PC-3 (cell line): ENCODE measurements at regions not wholly inside any gene's neighbourhood (a gene's known extent, or its start where the extent isn't known, plus 50 kb on each side); places are given as distances from the start of the nearest gene placed in this dataset.

Source experiments
- CTCF ChIP-seq: fragments of 300-600 bp; sonication (generic); conservative IDR thresholded peaks from 2 replicates; pipeline ENCODE4 v1.5.1; 2017; ENCODE audit warnings: antibody characterized with exemption, low read depth, mild to moderate bottlenecking, low read length
- EZH2 ChIP-seq: fragments of 300-600 bp; sonication (generic); IDR thresholded peaks from one replicate; pipeline ENCODE4 v1.6.1; 2017; ENCODE audit warnings: antibody characterized with exemption, mild to moderate bottlenecking, low read length; ENCODE audit not compliant: unreplicated experiment
- EZH2phosphoT487 ChIP-seq: fragments of 300-600 bp; sonication (generic); IDR thresholded peaks from 2 replicates; pipeline ENCODE4 v1.6.1; 2018; ENCODE audit warnings: mild to moderate bottlenecking, antibody characterized with exemption, low read length, borderline replicate concordance

- no peak for TF ChIP-seq CTCF
- TF ChIP-seq EZH2, result no peak
- TF ChIP-seq EZH2phosphoT487, result no peak
These were observed 81.4 kb downstream of the ZNF622 start for GRCh38 chr5:16384222-16384621.
